NCI-H187 treated with DMSO at 0.1 percent for 48 hours (cell line): ENCODE measurements at regions not wholly inside any gene's neighbourhood (a gene's known extent, or its start where the extent isn't known, plus 50 kb on each side); places are given as distances from the start of the nearest gene placed in this dataset.

ENCODE experiments used
- DNase-seq: peaks from one replicate; lab custom pipeline; 2025; lab: John Stamatoyannopoulos, UW

DNA sequence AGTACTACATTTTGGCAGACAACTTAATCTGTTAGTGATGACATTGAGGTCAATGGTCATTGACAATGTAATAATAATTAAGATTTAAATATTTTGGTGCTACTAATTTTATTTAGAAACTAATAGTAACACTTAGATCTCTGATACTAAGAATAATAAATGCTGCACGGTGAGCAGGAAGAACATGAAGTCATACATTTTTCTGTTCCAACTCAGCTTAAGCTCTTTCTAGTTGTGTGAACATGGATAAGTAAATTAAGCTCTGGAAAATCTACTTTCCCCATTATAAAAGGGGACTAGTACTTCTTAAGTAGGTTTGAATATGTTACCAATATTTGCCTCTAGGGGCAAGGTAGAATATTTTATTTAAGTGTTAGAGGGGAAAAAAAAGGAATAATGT is 65.9 kb upstream of the MEOX2 start:
- DNase-seq, result no peak

DNA sequence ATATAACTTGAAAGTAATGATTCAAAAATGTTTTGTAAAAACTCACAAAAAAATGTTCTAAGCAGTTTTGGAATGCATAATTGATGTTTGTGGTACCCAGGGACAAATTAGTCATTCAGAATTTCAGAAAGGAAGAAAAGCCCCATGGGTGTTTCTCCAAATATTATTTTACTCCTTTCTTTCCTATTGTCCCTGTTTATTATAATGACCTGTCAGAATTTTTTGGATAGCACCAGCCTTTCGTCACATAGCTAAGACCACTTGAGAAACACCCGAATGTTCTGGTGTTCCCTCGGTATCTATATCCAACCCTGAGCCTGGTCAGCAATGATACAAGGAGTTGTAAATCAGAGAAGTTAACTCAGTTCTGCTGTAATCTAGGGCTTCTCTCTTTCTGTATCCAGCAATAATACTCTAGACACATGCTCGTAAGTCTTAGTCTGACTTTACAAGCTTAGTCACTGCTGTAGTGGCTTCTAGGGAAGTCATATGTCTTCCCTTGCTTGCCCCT is 64.8 kb upstream of the MEOX2 start:
- no peak for DNase-seq

DNA sequence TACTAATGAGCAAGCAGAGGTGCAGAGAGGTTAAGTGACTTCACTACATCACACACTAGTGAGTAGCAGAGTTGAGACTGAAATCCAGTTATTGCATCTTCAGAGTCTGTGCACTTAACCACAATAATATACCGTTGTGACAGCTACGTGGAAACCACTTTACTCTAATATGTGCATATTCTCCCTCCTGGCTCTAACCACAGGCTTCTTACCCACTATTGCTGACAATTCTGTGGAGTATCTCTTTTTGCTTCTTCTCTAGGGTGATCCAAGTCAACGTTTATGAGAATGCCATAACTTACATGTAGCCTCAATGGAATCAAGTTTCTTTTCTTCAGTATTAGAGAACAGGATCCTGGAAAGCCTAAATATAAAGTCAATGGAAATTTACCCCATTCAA is 64.2 kb upstream of the MEOX2 start:
- DNase-seq, result no peak

DNA sequence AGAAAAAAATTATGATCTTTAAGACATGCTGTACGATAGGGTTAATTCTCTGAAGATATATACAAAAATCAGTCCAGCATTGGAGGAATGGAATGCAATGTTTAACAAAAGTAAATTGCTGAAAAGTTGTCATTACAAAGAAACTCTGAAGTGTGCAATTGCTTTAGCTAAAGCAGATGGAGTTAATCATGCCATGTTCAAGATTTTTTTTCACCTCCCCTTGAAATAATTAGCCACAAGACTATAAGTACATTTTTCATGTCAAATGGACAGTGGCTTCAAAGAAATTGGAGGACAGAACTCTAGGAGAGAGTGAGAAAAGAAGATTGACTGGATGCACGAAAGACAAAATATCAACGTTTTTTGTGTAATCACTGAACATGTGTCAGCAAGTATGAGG is 63.1 kb upstream of the MEOX2 start:
- DNase-seq, result no peak

DNA sequence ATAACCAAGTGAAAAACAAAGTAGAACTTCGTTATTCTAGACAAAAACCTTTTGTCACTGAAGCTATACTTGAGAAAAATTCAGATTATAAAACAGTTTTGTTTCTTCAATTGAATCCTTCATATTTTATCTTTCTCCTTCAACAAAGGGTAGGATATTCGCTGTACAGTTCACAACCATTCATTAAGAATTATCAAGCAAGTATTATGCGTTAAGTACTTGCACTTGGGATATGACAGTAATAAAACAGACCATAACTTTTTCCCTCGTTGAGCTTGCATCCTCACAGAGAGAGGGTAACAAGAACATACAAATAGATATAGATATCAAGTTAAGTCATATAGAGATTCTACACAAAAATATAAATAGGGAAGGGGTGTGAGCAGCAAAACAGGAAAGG is 61.2 kb upstream of the MEOX2 start:
- DNase-seq, result no peak

DNA sequence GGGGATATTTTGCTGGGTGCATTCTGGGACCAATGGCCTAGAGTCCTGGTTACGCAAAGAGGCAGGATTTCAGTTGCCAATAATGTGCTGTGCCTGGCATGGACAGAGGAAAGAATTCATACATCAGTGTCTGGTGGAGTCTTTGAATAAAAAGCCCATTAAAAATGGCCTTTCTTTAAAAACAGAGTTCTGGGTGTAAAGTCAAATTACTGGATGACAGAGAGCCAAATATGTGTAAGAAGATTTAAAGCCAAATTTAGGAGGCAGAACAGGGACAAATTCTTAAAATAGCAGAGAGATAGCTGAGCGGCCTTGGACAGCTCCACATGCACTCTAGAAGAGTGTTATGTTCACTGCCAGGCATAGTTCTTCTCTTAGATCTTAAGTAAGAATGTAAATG is 60.8 kb upstream of the MEOX2 start:
- DNase-seq, result no peak

DNA sequence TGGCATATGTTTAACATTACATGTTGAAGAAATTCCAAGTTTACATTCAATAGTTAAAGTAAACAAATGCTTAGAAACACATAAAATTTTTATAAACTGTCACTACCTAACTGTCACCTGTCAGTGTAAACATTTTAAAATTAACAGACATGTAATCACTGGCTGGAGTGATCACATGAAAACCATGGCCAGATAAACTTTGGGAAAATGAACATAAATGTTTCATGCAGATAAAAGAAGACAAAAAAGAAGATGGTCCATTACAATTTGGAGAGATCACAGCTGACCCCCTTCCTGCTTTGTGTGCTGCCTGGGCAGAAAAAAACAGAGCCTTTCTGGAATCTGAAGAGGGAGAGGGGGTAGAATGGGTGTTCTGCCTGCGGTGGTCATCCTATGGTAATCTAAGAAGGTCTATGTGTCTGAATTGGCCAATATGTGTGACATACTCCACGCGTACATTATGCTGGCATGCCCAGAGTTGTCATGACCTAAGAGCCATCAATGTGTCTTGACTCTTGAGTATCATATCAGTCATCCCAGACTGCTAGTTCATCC is 57.5 kb upstream of the MEOX2 start:
- DNase-seq, result no peak

DNA sequence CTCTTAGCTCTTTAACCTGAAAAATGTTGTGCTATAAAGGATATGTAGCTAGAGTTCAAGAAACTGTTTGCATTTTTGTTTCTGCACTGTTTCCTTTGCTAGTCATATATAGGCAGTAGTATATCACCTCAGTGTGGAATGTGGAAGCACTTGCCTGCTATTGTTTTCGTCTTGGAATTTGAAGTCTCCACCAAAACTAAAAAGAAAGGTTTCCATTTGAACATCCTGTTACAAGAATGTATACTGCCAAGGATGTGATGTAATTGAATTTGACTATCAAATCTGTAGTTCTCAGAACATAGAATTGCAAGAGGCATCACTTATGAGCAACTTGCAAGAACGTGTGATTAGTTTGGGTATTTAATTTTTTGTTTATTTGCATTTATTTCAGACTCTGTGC is 51.1 kb upstream of the MEOX2 start:
- no peak for DNase-seq
